ENCODE measurements at regions not wholly inside any gene's neighbourhood (a gene's known extent, or its start where the extent isn't known, plus 50 kb on each side); places are given as distances from the start of the nearest gene placed in this dataset.

GRCh38 chr16:73510852-73511251 lies 462.9 kb upstream of the ZFHX3 start:
- no peak for DNase-seq

GRCh38 chr16:73506568-73507056 lies 458.7 kb upstream of the ZFHX3 start:
- DNase-seq, result no peak

GRCh38 chr16:73505577-73505976 lies 457.6 kb upstream of the ZFHX3 start:
- DNase-seq, result no peak

DNA sequence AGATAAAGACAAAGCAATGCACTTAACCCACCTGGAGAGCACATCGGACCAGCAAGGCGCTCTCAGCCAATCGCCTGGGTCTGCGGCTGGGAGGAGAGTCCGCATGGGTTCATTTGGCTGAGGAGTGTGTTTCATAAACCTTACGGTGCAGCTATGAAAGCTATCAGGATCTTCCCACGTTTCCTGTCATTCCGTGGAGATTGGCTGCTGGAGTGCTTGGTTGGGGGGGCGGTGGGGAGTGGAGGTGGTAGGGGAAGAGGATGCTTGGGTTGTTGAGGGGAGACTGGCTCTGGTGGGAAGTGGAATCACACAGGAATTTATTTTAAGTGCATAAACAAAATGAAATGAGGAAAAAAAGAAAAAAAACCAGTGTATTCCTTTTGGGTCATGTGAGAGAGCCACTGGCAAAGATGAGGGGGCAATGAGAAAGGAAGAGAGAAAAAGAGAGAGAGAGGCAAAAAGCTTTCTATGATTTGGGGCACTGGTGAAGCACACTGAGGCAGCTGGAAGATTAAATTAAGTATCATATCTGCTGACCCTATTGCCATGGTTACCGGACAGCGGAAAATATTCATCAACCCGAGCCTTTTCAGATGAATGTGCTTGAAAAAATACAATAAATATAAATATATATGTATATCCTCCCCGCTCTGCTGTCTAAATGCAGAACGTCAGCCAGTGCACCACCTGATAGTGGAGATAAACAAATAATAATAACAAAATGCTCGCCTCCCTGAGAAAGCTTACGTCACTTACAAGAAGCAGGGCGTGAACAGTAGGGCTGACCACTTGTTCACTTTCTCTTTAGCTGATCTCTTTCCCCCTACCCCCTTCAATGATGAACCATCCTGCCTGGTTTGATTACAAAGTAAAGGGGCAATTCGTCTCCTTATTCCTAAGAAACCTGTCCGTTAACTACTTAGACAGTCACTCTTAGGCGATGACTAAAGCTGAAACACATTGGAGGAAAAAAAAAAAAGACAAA lies 457.0 kb upstream of the ZFHX3 start:
- DNase-seq, result no peak

GRCh38 chr16:73503093-73503492 lies 455.2 kb upstream of the ZFHX3 start:
- DNase-seq, result no peak

DNA sequence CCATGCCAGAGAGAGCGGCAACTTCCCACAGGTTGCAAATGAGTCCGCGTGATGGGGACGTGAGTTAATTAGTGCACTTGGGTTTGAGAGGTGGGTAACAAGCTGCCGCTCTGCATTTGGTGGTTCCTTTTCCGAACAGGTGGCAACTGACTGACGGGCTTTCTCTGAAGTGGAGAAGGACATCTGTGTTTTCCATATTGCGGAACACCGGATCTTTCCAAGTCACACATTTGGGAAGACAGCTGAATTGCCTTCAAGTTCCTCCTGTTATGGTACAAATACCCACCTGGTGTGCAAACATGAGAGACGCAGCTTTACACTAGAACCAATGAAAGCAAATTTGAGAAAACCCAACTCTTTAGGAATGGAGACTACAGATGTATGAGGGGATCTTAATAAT lies 451.3 kb upstream of the ZFHX3 start:
- no peak for DNase-seq

- DNase-seq, result no peak
Measured at GRCh38 chr16:73485880-73486279, 438.0 kb upstream of the ZFHX3 start.

DNA sequence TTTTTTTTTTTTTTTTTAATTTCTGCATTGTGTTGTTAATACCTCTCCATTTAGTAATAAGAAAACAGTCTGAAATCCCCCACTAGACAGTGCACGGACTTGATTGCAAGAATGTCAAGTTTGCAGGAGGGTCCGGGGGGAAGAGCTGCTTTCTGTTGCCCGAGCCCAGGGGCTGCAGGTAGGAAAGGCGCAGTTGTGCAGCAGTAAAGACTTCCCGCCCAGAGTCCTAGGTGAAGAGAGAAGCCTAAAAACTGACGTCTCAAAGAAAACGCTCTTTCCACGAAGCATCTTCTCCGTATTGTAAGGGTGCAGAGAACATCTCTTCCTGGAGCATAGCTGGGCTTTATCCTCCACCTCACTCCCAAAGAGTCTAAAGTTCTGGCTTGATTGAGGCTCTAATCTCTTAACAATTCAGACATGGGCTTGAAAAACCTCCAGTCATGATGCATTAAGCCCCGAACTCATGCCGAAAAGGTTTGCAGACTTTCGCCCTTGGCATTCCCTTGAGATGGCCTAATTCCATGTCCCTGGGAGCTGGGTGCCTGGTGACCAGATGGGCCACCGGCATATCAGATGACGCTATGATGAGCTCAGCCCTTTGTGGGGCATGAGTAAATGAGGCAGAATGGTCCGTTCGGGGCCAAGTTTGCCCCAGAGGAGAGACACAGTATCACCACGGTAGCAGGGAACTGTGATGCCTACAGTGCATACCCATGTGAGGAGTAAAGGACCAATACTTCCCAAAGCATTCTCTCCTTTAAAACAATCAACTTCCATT lies 436.2 kb upstream of the ZFHX3 start:
- no peak for DNase-seq

- no peak for DNase-seq
Measured at GRCh38 chr16:73483076-73483791, 435.3 kb upstream of the ZFHX3 start.

- no peak for DNase-seq
Measured at GRCh38 chr16:73482310-73482709, 434.4 kb upstream of the ZFHX3 start.

DNA sequence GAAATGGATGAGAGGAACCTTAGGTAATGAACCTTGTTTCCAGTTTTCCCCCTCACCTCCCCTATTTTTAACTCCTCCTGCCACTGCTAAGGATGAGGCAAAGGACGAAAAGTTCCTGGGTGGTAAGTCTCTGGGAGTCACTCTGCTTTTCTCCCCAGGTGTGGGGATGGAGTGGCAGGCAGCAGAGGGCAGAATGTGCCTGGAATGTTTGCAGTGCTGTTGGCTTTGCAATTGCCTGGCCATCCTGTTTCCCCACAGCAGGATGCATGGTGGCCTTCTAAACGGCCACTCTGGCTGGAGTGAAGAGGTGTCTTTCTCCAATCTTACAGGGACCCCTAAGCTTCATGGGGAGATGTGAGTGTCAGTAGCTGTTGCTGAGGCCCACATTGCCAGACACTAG lies 432.5 kb upstream of the ZFHX3 start:
- DNase-seq, result no peak

GRCh38 chr16:73473713-73474112 lies 425.8 kb upstream of the ZFHX3 start:
- no peak for DNase-seq

GRCh38 chr16:73464834-73465233 lies 416.9 kb upstream of the ZFHX3 start:
- no peak for DNase-seq

GRCh38 chr16:73459586-73459985 lies 411.7 kb upstream of the ZFHX3 start:
- no peak for DNase-seq

GRCh38 chr16:73457851-73458250 lies 409.9 kb upstream of the ZFHX3 start:
- DNase-seq, result no peak

GRCh38 chr16:73448970-73449369 lies 401.0 kb upstream of the ZFHX3 start:
- DNase-seq, result no peak

DNA sequence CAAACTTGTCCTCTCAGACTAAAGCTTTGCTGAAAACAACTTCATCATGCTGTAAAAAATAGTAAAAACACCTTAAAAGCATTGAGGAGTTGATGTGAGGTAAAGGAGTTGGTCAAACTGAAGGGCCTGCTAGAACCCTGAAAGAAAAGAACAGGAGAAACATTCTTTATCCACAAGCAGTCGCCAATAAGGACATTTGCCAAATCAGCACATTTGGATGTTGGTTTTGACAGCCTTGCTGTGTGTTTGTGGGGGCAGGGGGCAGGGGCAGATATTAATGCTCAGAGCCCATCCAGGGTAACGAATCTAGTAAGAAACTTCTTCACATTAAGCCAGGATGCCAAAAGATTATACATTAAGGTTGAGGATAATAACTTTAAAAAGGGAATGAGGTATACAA lies 399.9 kb upstream of the ZFHX3 start:
- DNase-seq, result no peak

DNA sequence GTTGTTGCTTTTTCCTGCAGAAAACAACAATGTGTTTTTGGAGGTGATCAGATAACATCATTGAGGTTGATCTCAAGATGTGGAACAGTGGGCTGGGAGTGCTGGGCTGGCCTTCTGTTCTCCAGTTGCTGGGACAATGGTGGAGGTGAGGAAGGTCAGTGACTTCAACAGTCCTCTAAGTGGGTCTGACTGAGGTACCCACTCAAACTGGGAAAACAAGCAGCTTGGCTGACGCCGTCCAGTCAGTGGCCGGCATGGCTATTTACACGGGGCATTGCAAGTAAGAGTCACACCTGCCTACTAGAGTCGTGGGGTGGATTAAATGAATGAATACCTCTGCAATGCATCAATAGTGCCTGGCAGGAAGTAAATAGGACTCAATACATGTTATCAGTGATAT lies 386.7 kb upstream of the ZFHX3 start:
- no peak for DNase-seq

DNA sequence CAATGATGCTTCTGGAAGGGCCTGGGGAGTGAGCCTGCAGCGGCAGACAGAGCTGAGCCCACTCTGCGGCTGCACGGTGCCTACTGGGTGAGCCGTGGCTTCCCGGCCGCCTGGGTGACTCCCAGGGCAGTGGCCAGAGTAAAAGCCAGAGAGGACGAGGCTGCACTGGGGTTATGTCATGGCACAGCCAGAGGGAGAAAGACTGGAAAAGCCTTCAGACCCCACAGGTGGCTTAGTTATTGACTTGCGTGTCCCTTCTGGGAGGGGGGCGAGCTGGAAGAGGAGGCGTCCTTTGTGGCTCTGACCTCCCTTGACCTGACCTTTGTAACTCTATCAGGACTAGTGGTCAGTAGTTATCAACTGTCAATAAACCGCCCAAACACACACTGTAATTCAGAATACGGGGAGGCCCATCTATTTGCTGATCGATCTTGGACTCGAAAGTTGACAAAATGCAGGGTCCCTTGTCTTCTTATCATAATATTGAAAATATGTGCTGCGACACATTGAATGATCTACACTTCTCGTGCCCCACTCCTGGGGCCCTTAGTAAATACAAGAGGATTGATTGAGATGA lies 385.9 kb upstream of the ZFHX3 start:
- no peak for DNase-seq

GRCh38 chr16:73432850-73433730 lies 385.2 kb upstream of the ZFHX3 start:
- no peak for DNase-seq

GRCh38 chr16:73430138-73430537 lies 382.2 kb upstream of the ZFHX3 start:
- no peak for DNase-seq

DNA sequence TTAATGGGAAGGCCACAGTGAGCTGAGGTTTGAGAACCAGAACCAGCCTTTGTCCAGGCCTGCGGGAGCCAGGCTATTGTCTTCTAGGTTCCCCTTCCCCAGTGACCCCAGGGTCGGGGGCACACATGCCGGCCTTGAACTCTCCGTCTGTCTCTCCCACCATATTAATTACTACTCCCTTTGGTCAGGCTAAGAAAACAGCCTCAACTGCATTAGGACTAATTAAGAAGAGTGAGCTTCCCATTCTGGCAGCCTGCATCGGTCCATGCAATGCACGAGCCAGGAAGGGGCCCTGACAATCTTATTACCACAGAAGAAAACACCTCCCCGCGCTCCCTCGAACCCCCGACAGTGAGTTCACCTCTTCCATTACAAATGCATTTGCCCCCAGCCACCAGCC lies 380.2 kb upstream of the ZFHX3 start:
- no peak for DNase-seq
